H1 (cell line): ENCODE measurements at regions not wholly inside any gene's neighbourhood (a gene's known extent, or its start where the extent isn't known, plus 50 kb on each side); places are given as distances from the start of the nearest gene placed in this dataset.

ENCODE experiments used
- CTCF ChIA-PET: fragments of 300-600 bp; sonication (Branson Sonifier 250); formaldehyde crosslinking; loops from one replicate; lab custom pipeline; 2021; ENCODE audit not compliant: partially characterized antibody; lab: Charles Lee
- POLR2A ChIA-PET: fragments of 300-600 bp; sonication (Branson Sonifier 250); formaldehyde crosslinking; loops from one replicate; lab custom pipeline; 2021; ENCODE audit warnings: inconsistent platforms; ENCODE audit not compliant: partially characterized antibody; lab: Charles Lee
- DNase-seq, 2 experiments: peaks; one replicate each; pipeline versions ENCODE4 v3.0.0 to v3.0.0-alpha.2; 2010 to 2022; ENCODE audit warnings: low spot score in 2 of 2, low read depth in 1 of 2, mixed read lengths in 1 of 2
- FAIRE-seq: peaks from 2 replicates; lab custom pipeline; 2011; peaks lifted over from hg19 to GRCh38; lab: Jason Lieb, UNC
- H2AFZ ChIP-seq: 2 replicates; pipeline ENCODE4 v1.8.1; 2012; ENCODE audit warnings: low read length, inconsistent platforms
- H2AK5ac ChIP-seq: 2 replicates; pipeline ENCODE4 v1.6.1; 2013; ENCODE audit warnings: low read depth, low read length
- H2BK120ac ChIP-seq: replicated peaks from 2 replicates; pipeline ENCODE3; 2013; ENCODE audit warnings: low read depth, low read length, inconsistent platforms
- H2BK12ac ChIP-seq: 2 replicates; pipeline ENCODE4 v1.6.1; 2013; ENCODE audit warnings: low read depth, low read length
- H2BK15ac ChIP-seq: 2 replicates; pipeline ENCODE4 v1.6.1; 2013; ENCODE audit warnings: low read length
- H2BK20ac ChIP-seq: 2 replicates; pipeline ENCODE4 v1.6.1; 2013; ENCODE audit warnings: low read length
- H2BK5ac ChIP-seq: 2 replicates; pipeline ENCODE4 v1.6.1; 2013; ENCODE audit warnings: low read depth, low read length
- H3K14ac ChIP-seq: 2 replicates; pipeline ENCODE4 v1.6.1; 2013; ENCODE audit warnings: inconsistent platforms; ENCODE audit not compliant: insufficient read length
- H3K18ac ChIP-seq: 2 replicates; pipeline ENCODE4 v1.6.1; 2013; ENCODE audit warnings: low read length; ENCODE audit errors: extremely low read depth
- H3K23ac ChIP-seq: 2 replicates; pipeline ENCODE4 v1.6.1; 2013; ENCODE audit warnings: inconsistent platforms; ENCODE audit not compliant: insufficient read length
- H3K23me2 ChIP-seq: 2 replicates; pipeline ENCODE4 v1.6.1; 2013; ENCODE audit warnings: low read depth, low read length
- H3K27ac ChIP-seq: 2 replicates; pipeline ENCODE4 v1.6.1; 2011; ENCODE audit warnings: low read depth, low read length, inconsistent platforms
- H3K27me3 ChIP-seq, 4 experiments: replicated peaks in 1 of 4; 1 replicate in 1 of 4; 2 replicates in 3 of 4; pipeline versions ENCODE4 v1.6.1 to v1.8.1; 2011 to 2013; ENCODE audit warnings: low read length in 3 of 4, mild to moderate bottlenecking in 3 of 4, inconsistent platforms in 2 of 4, mixed read lengths in 2 of 4, moderate library complexity in 1 of 4; ENCODE audit not compliant: control insufficient read depth in 3 of 4, insufficient read depth in 3 of 4; ENCODE audit errors: extremely low read depth in 1 of 4
- H3K36me3 ChIP-seq, 4 experiments: 2 replicates each; pipeline versions ENCODE4 v1.6.1 to v1.8.1; 2011 to 2013; ENCODE audit warnings: mild to moderate bottlenecking in 4 of 4, low read length in 3 of 4, moderate library complexity in 2 of 4, control low read depth in 1 of 4, inconsistent platforms in 1 of 4; ENCODE audit not compliant: insufficient read depth in 4 of 4, control insufficient read depth in 2 of 4
- H3K4ac ChIP-seq: replicated peaks from 2 replicates; pipeline ENCODE3; 2013; ENCODE audit warnings: low read length, low read depth, mixed read lengths, inconsistent platforms; ENCODE audit not compliant: insufficient read length
- H3K4me1 ChIP-seq, 4 experiments: replicated peaks in 1 of 4; 1 replicate in 1 of 4; 2 replicates in 3 of 4; pipeline versions ENCODE4 v1.6.1 to v1.8.1; 2011 to 2013; ENCODE audit warnings: low read length in 3 of 4, inconsistent platforms in 2 of 4, mixed read lengths in 1 of 4; ENCODE audit not compliant: insufficient read depth in 4 of 4, control insufficient read depth in 3 of 4
- H3K4me2 ChIP-seq, 2 experiments: 2 replicates each; pipeline versions ENCODE4 v1.6.1 to v1.8.1; 2011 to 2013; ENCODE audit warnings: low read depth in 2 of 2, low read length in 2 of 2, control low read depth in 1 of 2, inconsistent platforms in 1 of 2, mild to moderate bottlenecking in 1 of 2; ENCODE audit not compliant: insufficient read depth in 1 of 2
- H3K4me3 ChIP-seq, 4 experiments: fragments of 200-600, 300-600 bp in 1 of 4; sonication (generic), shearing (Covaris generic), sonication (Bioruptor Twin) in 1 of 4; 2 replicates each; pipeline versions ENCODE4 v1.5.1 to v1.8.1; 2011 to 2016; ENCODE audit warnings: low read length in 4 of 4, low read depth in 3 of 4, control low read depth in 2 of 4, inconsistent platforms in 2 of 4, mild to moderate bottlenecking in 2 of 4, mixed read lengths in 1 of 4, moderate library complexity in 1 of 4; ENCODE audit not compliant: insufficient read depth in 2 of 4; ENCODE audit errors: extremely low read depth in 1 of 4
- H3K56ac ChIP-seq: replicated peaks from 2 replicates; pipeline ENCODE3; 2013; ENCODE audit warnings: low read depth, mild to moderate bottlenecking, mixed read lengths, low read length, inconsistent platforms; ENCODE audit not compliant: insufficient read length
- H3K79me1 ChIP-seq: 2 replicates; pipeline ENCODE4 v1.6.1; 2013; ENCODE audit warnings: low read depth, low read length, control low read depth
- H3K79me2 ChIP-seq, 2 experiments: 2 replicates each; pipeline versions ENCODE4 v1.6.1 to v1.8.1; 2012 to 2013; ENCODE audit warnings: low read length in 2 of 2, mild to moderate bottlenecking in 2 of 2, inconsistent platforms in 1 of 2; ENCODE audit not compliant: insufficient read depth in 2 of 2, control insufficient read depth in 1 of 2
- H3K9ac ChIP-seq, 4 experiments: replicated peaks in 1 of 4; 1 replicate in 1 of 4; 2 replicates in 3 of 4; pipeline versions ENCODE4 v1.6.1 to v1.8.1; 2011 to 2013; ENCODE audit warnings: low read depth in 3 of 4, low read length in 3 of 4, control low read depth in 2 of 4, mild to moderate bottlenecking in 2 of 4, moderate library complexity in 2 of 4, inconsistent platforms in 1 of 4; ENCODE audit errors: extremely low read depth in 1 of 4
- H3K9me3 ChIP-seq, 2 experiments: 2 replicates each; pipeline versions ENCODE4 v1.6.1 to v1.8.1; 2012 to 2013; ENCODE audit warnings: mild to moderate bottlenecking in 2 of 2, moderate library complexity in 2 of 2, control low read depth in 1 of 2, inconsistent platforms in 1 of 2, low read depth in 1 of 2, low read length in 1 of 2, mixed read lengths in 1 of 2; ENCODE audit not compliant: insufficient read depth in 2 of 2
- H4K20me1 ChIP-seq, 2 experiments: replicated peaks in 1 of 2; 2 replicates each; pipeline versions ENCODE3 to v1.8.1; 2011 to 2013; ENCODE audit warnings: inconsistent platforms in 2 of 2, low read length in 2 of 2, mild to moderate bottlenecking in 1 of 2; ENCODE audit not compliant: insufficient read depth in 2 of 2, control insufficient read depth in 1 of 2
- H4K5ac ChIP-seq: 2 replicates; pipeline ENCODE4 v1.6.1; 2013; ENCODE audit warnings: low read length, low read depth, mixed read lengths, inconsistent platforms; ENCODE audit not compliant: insufficient read length
- H4K8ac ChIP-seq: 2 replicates; pipeline ENCODE4 v1.8.0; 2013; ENCODE audit warnings: mild to moderate bottlenecking, moderate library complexity, low read length, inconsistent platforms; ENCODE audit not compliant: insufficient read depth; ENCODE audit errors: extremely low read depth
- H4K91ac ChIP-seq: replicated peaks from 2 replicates; pipeline ENCODE3; 2013; ENCODE audit warnings: low read length, mixed read lengths, inconsistent platforms; ENCODE audit not compliant: insufficient read length
- BACH1 ChIP-seq: IDR thresholded peaks from 2 replicates; pipeline ENCODE4 v1.6.1; 2012; ENCODE audit warnings: low read length, improper control_type of control experiment
- GTF2F1 ChIP-seq: IDR thresholded peaks from 2 replicates; pipeline ENCODE4 v1.6.1; 2012; ENCODE audit warnings: low read depth, low read length, improper control_type of control experiment, borderline replicate concordance
- KDM1A ChIP-seq: fragments of 200-600, 300-600 bp; sonication (generic); IDR thresholded peaks from 2 replicates; pipeline ENCODE4 v1.7.1; 2016; ENCODE audit warnings: mild to moderate bottlenecking, low read length, borderline replicate concordance
- RAD21 ChIP-seq, 2 experiments: IDR thresholded peaks in 1 of 2; conservative IDR thresholded peaks in 1 of 2; 2 replicates each; pipeline ENCODE4 v1.6.1; 2011; ENCODE audit warnings: low read depth in 2 of 2, low read length in 2 of 2, improper control_type of control experiment in 1 of 2, inconsistent platforms in 1 of 2, mild to moderate bottlenecking in 1 of 2, moderate library complexity in 1 of 2
- SAP30 ChIP-seq: fragments of 300-600 bp; sonication (generic); IDR thresholded peaks from 2 replicates; pipeline ENCODE4 v1.7.1; 2012; ENCODE audit warnings: low read length, moderate library complexity, mild to moderate bottlenecking, inconsistent platforms; ENCODE audit not compliant: insufficient read depth, insufficient replicate concordance
- SP1 ChIP-seq: IDR thresholded peaks from 2 replicates; pipeline ENCODE4 v1.6.1; 2011; ENCODE audit warnings: low read depth, low read length
- SUZ12 ChIP-seq: fragments of 200-600 bp; sonication (generic); IDR thresholded peaks from 2 replicates; pipeline ENCODE4 v1.6.1; 2012; ENCODE audit warnings: mild to moderate bottlenecking, inconsistent platforms, low read length, moderate library complexity, mixed read lengths
- TAF1 ChIP-seq: IDR thresholded peaks from 2 replicates; pipeline ENCODE4 v1.6.1; 2011; ENCODE audit warnings: mild to moderate bottlenecking, low read depth, low read length
- TAF7 ChIP-seq: optimal IDR thresholded peaks from 2 replicates; pipeline ENCODE3; 2011; ENCODE audit warnings: low read depth, mild to moderate bottlenecking, inconsistent platforms, low read length, moderate library complexity, borderline replicate concordance
- TCF12 ChIP-seq: IDR thresholded peaks from 2 replicates; pipeline ENCODE4 v1.6.1; 2011; ENCODE audit warnings: low read depth, mild to moderate bottlenecking, low read length
- WGBS, 2 experiments: shearing (Covaris generic) in 1 of 2; methylation state at CpG; one replicate each; pipeline versions ENCODE4 v1.1.6 to v1.1.7; 2013 to 2015; ENCODE audit warnings: low lambda C conversion rate in 2 of 2, mixed read lengths in 2 of 2, inconsistent platforms in 1 of 2, low coverage in 1 of 2, missing lambda C conversion rate in 1 of 2; ENCODE audit not compliant: insufficient replicate concordance in 2 of 2, insufficient coverage in 1 of 2, insufficient read length in 1 of 2; ENCODE audit errors: extremely low coverage in 1 of 2, missing lambda C conversion rate in 1 of 2; 5-methylcytosine and 5-hydroxymethylcytosine counted together

GRCh38 chr6:14451594-14452374 lies 334.2 kb downstream of the CD83 start:
- Histone ChIP-seq H3K27me3 (no peaks in the 10 kb centered on the region), H3K23ac (no peak overlapping the region), H2BK20ac (no peak overlapping the region), H3K4me2 (no peak overlapping the region), H3K9me3 (0 out of 4 replicates have a peak, but pooled peaks cover 0 to 8% of the 10 kb centered on the region in 2 experiments), H3K4me3 (no peak overlapping the region), H3K9ac (no peak overlapping the region), H2BK120ac (no peak overlapping the region), H3K4me1 (peaks cover 0 to 11% (median 6%) of the 10 kb centered on the region in 4 experiments; a peak in 3 of 7 replicates), H4K91ac (no peak overlapping the region), H4K20me1 (no peaks in the 10 kb centered on the region), H3K79me2 (no peaks in the 10 kb centered on the region), H3K27ac (no peak overlapping the region), H4K5ac (no peak overlapping the region), H3K14ac (no peak overlapping the region), H3K18ac (no peak overlapping the region), H4K8ac (no peak overlapping the region), H2BK5ac (no peak overlapping the region), H3K4ac (no peak overlapping the region), H2BK12ac (no peak overlapping the region), H2BK15ac (no peak overlapping the region), H2AFZ (no peak overlapping the region), H3K79me1 (no peaks in the 10 kb centered on the region), H3K56ac (no peak overlapping the region), H3K36me3 (no peaks in the 10 kb centered on the region; a peak in 1 of 8 replicates), H2AK5ac (no peak overlapping the region), H3K23me2 (no peaks in the 10 kb centered on the region)
- ChIA-PET CTCF (interaction anchor here (0.6 to 1.5 kb wide), 3 partner anchors 12 to 281 kb away, joined by 3 to 6 read pairs (median 3); no protein-coding TSS in a partner anchor), POLR2A (interaction anchor here (1.7 kb wide), 1 partner anchor 8 kb away, joined by 5 read pairs; no protein-coding TSS in a partner anchor)
- DNase-seq, result no peak
- WGBS, 2 experiments, result 91% methylated on average over 9 of the region's 9 CpGs; no CpG with 5 or more reads in 1 of the 2 experiments
- TF ChIP-seq SAP30, result no peak
- TF ChIP-seq KDM1A, result no peak
- no peak for TF ChIP-seq SUZ12
- TF ChIP-seq SP1, result no peak
- no peak for TF ChIP-seq TCF12
- TF ChIP-seq RAD21 (IDR thresholded peaks at IDR 0.05 in 1 of 2, conservative IDR thresholded peaks at IDR 0.05 in 1 of 2; ENCODE audit: low read depth in 2 of 2, low read length in 2 of 2), result no peak
- no peak for TF ChIP-seq TAF7
- no peak for TF ChIP-seq TAF1
- no peak for TF ChIP-seq GTF2F1
- TF ChIP-seq BACH1, result no peak
- no peak for FAIRE-seq
